ENCODE measurements at regions not wholly inside any gene's neighbourhood (a gene's known extent, or its start where the extent isn't known, plus 50 kb on each side); places are given as distances from the start of the nearest gene placed in this dataset.
"Not testable (repeated sequence)": the region's sequence is repeated elsewhere in the genome, so short reads cannot be mapped to it uniquely, and the experiment has no call there.

GRCh38 chr10:30540276-30540675 lies 89.3 kb downstream of the LYZL2 start:
- DNase-seq (ENCODE audit: low read depth in 1 of 2, low spot score in 1 of 2) = no peak
- H3K4me3 ChIP-seq (replicated peaks; ENCODE audit: insufficient read depth, low read length) = no peak overlapping the region
- H3K27me3 ChIP-seq (ENCODE audit: insufficient read depth, poor library complexity, severe bottlenecking) = no peaks in the 10 kb centered on the region
- no peak for TF ChIP-seq POLR2AphosphoS5 (IDR thresholded peaks at IDR 0.05; ENCODE audit: low read depth)
- no peak for TF ChIP-seq GABPA (IDR thresholded peaks at IDR 0.05; ENCODE audit: low read depth)
- TF ChIP-seq, protein P1, sequence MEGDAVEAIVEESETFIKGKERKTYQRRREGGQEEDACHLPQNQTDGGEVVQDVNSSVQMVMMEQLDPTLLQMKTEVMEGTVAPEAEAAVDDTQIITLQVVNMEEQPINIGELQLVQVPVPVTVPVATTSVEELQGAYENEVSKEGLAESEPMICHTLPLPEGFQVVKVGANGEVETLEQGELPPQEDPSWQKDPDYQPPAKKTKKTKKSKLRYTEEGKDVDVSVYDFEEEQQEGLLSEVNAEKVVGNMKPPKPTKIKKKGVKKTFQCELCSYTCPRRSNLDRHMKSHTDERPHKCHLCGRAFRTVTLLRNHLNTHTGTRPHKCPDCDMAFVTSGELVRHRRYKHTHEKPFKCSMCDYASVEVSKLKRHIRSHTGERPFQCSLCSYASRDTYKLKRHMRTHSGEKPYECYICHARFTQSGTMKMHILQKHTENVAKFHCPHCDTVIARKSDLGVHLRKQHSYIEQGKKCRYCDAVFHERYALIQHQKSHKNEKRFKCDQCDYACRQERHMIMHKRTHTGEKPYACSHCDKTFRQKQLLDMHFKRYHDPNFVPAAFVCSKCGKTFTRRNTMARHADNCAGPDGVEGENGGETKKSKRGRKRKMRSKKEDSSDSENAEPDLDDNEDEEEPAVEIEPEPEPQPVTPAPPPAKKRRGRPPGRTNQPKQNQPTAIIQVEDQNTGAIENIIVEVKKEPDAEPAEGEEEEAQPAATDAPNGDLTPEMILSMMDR (IDR thresholded peaks at IDR 0.05; ENCODE audit: insufficient read depth, low read length) = no peak
- TF ChIP-seq REST (IDR thresholded peaks at IDR 0.05; ENCODE audit: insufficient replicate concordance, low read depth) = no peak
- TF ChIP-seq SPI1 (IDR thresholded peaks at IDR 0.05; ENCODE audit: borderline replicate concordance, low read depth) = no peak
- no peak overlapping the region for H3K27ac ChIP-seq (replicated peaks)

DNA sequence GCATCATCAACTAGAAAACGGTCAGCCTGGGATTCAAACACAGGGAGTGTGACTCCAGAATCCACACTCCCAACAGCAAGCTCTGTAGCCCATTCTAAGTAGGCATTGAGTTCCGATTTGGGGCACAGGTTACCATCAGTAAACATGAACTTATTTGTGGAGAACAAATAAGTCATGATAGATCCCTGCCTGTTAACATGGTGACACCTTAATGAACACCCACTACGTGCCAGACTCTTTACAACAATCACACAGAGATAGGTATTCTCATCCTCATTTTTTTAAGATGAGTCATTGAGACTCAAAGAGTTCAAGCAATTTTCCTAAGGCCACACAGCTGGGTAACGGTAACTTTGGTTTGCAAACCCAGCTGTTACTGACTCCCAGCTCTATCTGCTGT lies 91.5 kb downstream of the LYZL2 start:
- no peak overlapping the region for H3K27ac ChIP-seq (replicated peaks)
- H3K4me3 ChIP-seq (replicated peaks; ENCODE audit: insufficient read depth, low read length) = no peak overlapping the region
- DNase-seq (ENCODE audit: low read depth in 1 of 2, low spot score in 1 of 2) = no peak
- H3K27me3 ChIP-seq (ENCODE audit: insufficient read depth, poor library complexity, severe bottlenecking) = no peaks in the 10 kb centered on the region
- TF ChIP-seq REST (IDR thresholded peaks at IDR 0.05; ENCODE audit: insufficient replicate concordance, low read depth) (no peak), SPI1 (IDR thresholded peaks at IDR 0.05; ENCODE audit: borderline replicate concordance, low read depth) (no peak), POLR2AphosphoS5 (IDR thresholded peaks at IDR 0.05; ENCODE audit: low read depth) (no peak)
- TF ChIP-seq, protein P1 (IDR thresholded peaks at IDR 0.05; ENCODE audit: insufficient read depth, low read length) = no peak

DNA sequence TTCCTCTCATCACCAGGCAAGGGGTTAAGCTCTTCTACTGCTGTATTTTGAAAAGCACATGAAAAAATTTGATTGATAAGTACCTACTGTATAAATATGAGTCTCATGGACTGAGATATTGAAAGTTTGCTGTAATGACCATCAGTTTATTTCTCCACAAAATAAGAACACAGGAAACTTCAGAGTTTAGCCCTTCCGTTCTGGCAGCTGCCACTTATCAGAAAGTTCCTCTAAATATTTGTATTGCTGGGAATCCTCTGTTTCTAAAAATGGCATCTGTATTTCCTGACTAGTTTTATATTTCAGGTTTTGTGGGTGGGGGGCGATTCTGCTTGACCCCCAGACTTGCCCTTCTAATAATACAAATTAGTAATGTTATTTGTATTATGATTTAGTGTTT lies 92.0 kb downstream of the LYZL2 start:
- DNase-seq (ENCODE audit: low read depth in 1 of 2, low spot score in 1 of 2) = no peak
- Histone ChIP-seq H3K27me3 (ENCODE audit: insufficient read depth, poor library complexity, severe bottlenecking) (no peaks in the 10 kb centered on the region), H3K4me3 (replicated peaks; ENCODE audit: insufficient read depth, low read length) (no peak overlapping the region), H3K27ac (replicated peaks) (no peak overlapping the region)
- no peak for TF ChIP-seq GABPA (IDR thresholded peaks at IDR 0.05; ENCODE audit: low read depth)
- TF ChIP-seq POLR2AphosphoS5 (IDR thresholded peaks at IDR 0.05; ENCODE audit: low read depth) = no peak
- TF ChIP-seq REST (IDR thresholded peaks at IDR 0.05; ENCODE audit: insufficient replicate concordance, low read depth) = no peak
- TF ChIP-seq, protein P1 (IDR thresholded peaks at IDR 0.05; ENCODE audit: insufficient read depth, low read length) = no peak
- TF ChIP-seq SPI1 (IDR thresholded peaks at IDR 0.05; ENCODE audit: borderline replicate concordance, low read depth) = no peak

GRCh38 chr10:30537158-30537557 lies 92.4 kb downstream of the LYZL2 start:
- H3K27ac ChIP-seq (replicated peaks); H3K4me3 ChIP-seq (replicated peaks; ENCODE audit: insufficient read depth, low read length); DNase-seq (ENCODE audit: low read depth in 1 of 2, low spot score in 1 of 2); H3K27me3 ChIP-seq (ENCODE audit: insufficient read depth, poor library complexity, severe bottlenecking): not testable (repeated sequence)
